HCT116 (cell line): ENCODE measurements at regions not wholly inside any gene's neighbourhood (a gene's known extent, or its start where the extent isn't known, plus 50 kb on each side); places are given as distances from the start of the nearest gene placed in this dataset.

ENCODE experiments used
- ATAC-seq: fragments of 200-7000 bp; cut with Tn5 transposase; 2 replicates; pipeline ENCODE4 v1.9.1; 2020; ENCODE audit warnings: mild to moderate bottlenecking, moderate library complexity
- BruUV-seq: library from RNA; stranded (reverse); fragments of 400-500 nt; replicated peaks from 2 replicates; lab custom pipeline; 2021; lab: Mats Ljungman, UMichigan
- CTCF ChIA-PET: fragments of 300-600 bp; sonication (Branson Sonifier 250); formaldehyde crosslinking; loops from one replicate; lab custom pipeline; 2021; ENCODE audit warnings: antibody characterized with exemption; lab: Charles Lee
- POLR2A ChIA-PET: fragments of 300-600, 350-600 bp; sonication (Branson Sonifier 250); formaldehyde crosslinking; loops from one replicate; lab custom pipeline; 2021; ENCODE audit warnings: antibody characterized with exemption; lab: Charles Lee
- RAD21 ChIA-PET, 2 experiments: fragments of 300-600 bp; sonication (Branson Sonifier 250); formaldehyde crosslinking; loops; one replicate each; lab custom pipeline; 2023; ENCODE audit warnings: low total read pairs in 2 of 2; ENCODE audit not compliant: uncharacterized antibody in 2 of 2, unreplicated experiment in 2 of 2, low non-redundant PET in 1 of 2; lab: Charles Lee
- DNase-seq: peaks from one replicate; pipeline ENCODE4 v3.0.0-alpha.2; 2010; ENCODE audit warnings: low read depth, low spot score
- H2AFZ ChIP-seq: fragments of 200-600 bp; shearing (Covaris generic), sonication (generic); 2 replicates; pipeline ENCODE4 v1.6.1; 2017; ENCODE audit warnings: low read depth, mixed run types, mixed read lengths, antibody characterized with exemption, low read length; ENCODE audit not compliant: poor library complexity, severe bottlenecking
- H3K27ac ChIP-seq: 2 replicates; pipeline ENCODE4 v1.5.1; 2012; ENCODE audit warnings: low read depth, low read length
- H3K27me3 ChIP-seq: fragments of 200-600 bp; sonication (generic); 2 replicates; pipeline ENCODE4 v1.6.1; 2016; ENCODE audit warnings: mixed run types, low read length, mixed read lengths; ENCODE audit not compliant: insufficient read depth
- H3K36me3 ChIP-seq, 2 experiments: fragments of 200-500 bp in 1 of 2; fragments of 200-600 bp in 1 of 2; sonication (Bioruptor generic) in 1 of 2; sonication (generic) in 1 of 2; 2 replicates each; pipeline versions ENCODE4 v1.5.1 to v1.6.1; 2014 to 2016; ENCODE audit warnings: low read length in 2 of 2, inconsistent platforms in 1 of 2, mixed read lengths in 1 of 2, mixed run types in 1 of 2; ENCODE audit not compliant: insufficient read depth in 2 of 2, control insufficient read depth in 1 of 2
- H3K4me1 ChIP-seq, 2 experiments: fragments of 200-600 bp in 1 of 2; sonication (generic) in 1 of 2; 2 replicates each; pipeline versions ENCODE4 v1.5.1 to v1.6.1; 2012 to 2017; ENCODE audit warnings: low read length in 2 of 2, inconsistent platforms in 1 of 2, mild to moderate bottlenecking in 1 of 2, mixed read lengths in 1 of 2, mixed run types in 1 of 2, moderate library complexity in 1 of 2; ENCODE audit not compliant: insufficient read depth in 2 of 2, control insufficient read depth in 1 of 2
- H3K4me2 ChIP-seq: fragments of 200-600 bp; sonication (generic); 2 replicates; pipeline ENCODE4 v1.6.1; 2017; ENCODE audit warnings: mixed run types, low read length, mixed read lengths
- H3K4me3 ChIP-seq, 2 experiments: fragments of 200-600 bp in 1 of 2; sonication (generic) in 1 of 2; replicated peaks in 1 of 2; 2 replicates each; pipeline ENCODE4 v1.5.1; 2011 to 2016; ENCODE audit warnings: low read length in 2 of 2, control low read depth in 1 of 2, low read depth in 1 of 2, mild to moderate bottlenecking in 1 of 2, mixed read lengths in 1 of 2, mixed run types in 1 of 2
- H3K79me2 ChIP-seq: fragments of 200-600 bp; sonication (generic); 2 replicates; pipeline ENCODE4 v1.6.1; 2017; ENCODE audit warnings: mild to moderate bottlenecking, mixed run types, low read length, moderate library complexity, mixed read lengths; ENCODE audit not compliant: insufficient read depth
- H3K9ac ChIP-seq: fragments of 200-600 bp; sonication (generic); 2 replicates; pipeline ENCODE4 v1.6.1; 2016; ENCODE audit warnings: low read length, mixed read lengths
- H3K9me2 ChIP-seq: fragments of 200-600 bp; sonication (generic), shearing (Covaris generic); 2 replicates; pipeline ENCODE4 v1.6.1; 2017; ENCODE audit warnings: mixed run types, mild to moderate bottlenecking, moderate library complexity; ENCODE audit not compliant: insufficient read depth
- H3K9me3 ChIP-seq, 2 experiments: fragments of 200-500 bp in 1 of 2; fragments of 200-600 bp in 1 of 2; sonication (Bioruptor generic) in 1 of 2; sonication (generic) in 1 of 2; 2 replicates each; pipeline ENCODE4 v1.6.1; 2014 to 2017; ENCODE audit warnings: low read length in 2 of 2, mixed read lengths in 2 of 2, inconsistent platforms in 1 of 2, low read depth in 1 of 2, mild to moderate bottlenecking in 1 of 2, mixed run types in 1 of 2, moderate library complexity in 1 of 2; ENCODE audit not compliant: control insufficient read depth in 1 of 2, insufficient read depth in 1 of 2
- H4K20me1 ChIP-seq: fragments of 200-600 bp; sonication (generic), shearing (Covaris generic); 2 replicates; pipeline ENCODE4 v1.6.1; 2017; ENCODE audit warnings: mixed run types, mild to moderate bottlenecking, moderate library complexity; ENCODE audit not compliant: insufficient read depth
- CBX3 ChIP-seq: IDR thresholded peaks from 2 replicates; pipeline ENCODE4 v1.6.1; 2012; ENCODE audit warnings: low read depth
- CEBPB ChIP-seq: IDR thresholded peaks from 2 replicates; pipeline ENCODE4 v1.6.1; 2012; ENCODE audit warnings: low read depth
- ELF1 ChIP-seq: IDR thresholded peaks from 2 replicates; pipeline ENCODE4 v1.6.1; 2012; ENCODE audit warnings: low read depth, borderline replicate concordance
- JUND ChIP-seq: IDR thresholded peaks from 2 replicates; pipeline ENCODE4 v1.6.1; 2012
- POLR2AphosphoS5 ChIP-seq: IDR thresholded peaks from 2 replicates; pipeline ENCODE4 v1.6.1; 2011; ENCODE audit warnings: mild to moderate bottlenecking, low read depth, low read length, moderate library complexity
- RAD21 ChIP-seq: IDR thresholded peaks from 2 replicates; pipeline ENCODE4 v1.6.1; 2012; ENCODE audit warnings: low read depth, mild to moderate bottlenecking
- SP1 ChIP-seq: IDR thresholded peaks from 2 replicates; pipeline ENCODE4 v1.6.1; 2012; ENCODE audit warnings: low read depth
- TCF7L2 ChIP-seq: IDR thresholded peaks from 2 replicates; pipeline ENCODE4 v1.7.0; 2011; ENCODE audit warnings: borderline replicate concordance, inconsistent platforms; ENCODE audit not compliant: insufficient read depth, insufficient read length; ENCODE audit errors: extremely low read depth
- intact Hi-C: fragments of 100-400 bp; cut with micrococcal nuclease; formaldehyde crosslinking; loops from 2 replicates; pipeline ENCODE4 v1.10.0; 2022
- TF ChIP-seq, protein P1 (sequence below): IDR thresholded peaks from 2 replicates; pipeline ENCODE4 v1.6.1; 2012
- TF ChIP-seq, protein P2 (sequence below), 3 experiments: fragments of 200-600 bp in 1 of 3; sonication (generic) in 1 of 3; IDR thresholded peaks in 2 of 3; conservative IDR thresholded peaks in 1 of 3; 2 replicates each; pipeline ENCODE4 v1.5.1; 2012 to 2017; ENCODE audit warnings: low read depth in 2 of 3, low read length in 2 of 3, antibody characterized with exemption in 1 of 3, borderline replicate concordance in 1 of 3, control low read depth in 1 of 3, mild to moderate bottlenecking in 1 of 3, mixed read lengths in 1 of 3, mixed run types in 1 of 3, moderate library complexity in 1 of 3; ENCODE audit not compliant: insufficient read depth in 1 of 3
- TF ChIP-seq, protein P3 (sequence below): IDR thresholded peaks from 2 replicates; pipeline ENCODE4 v1.6.1; 2011; ENCODE audit warnings: mild to moderate bottlenecking, low read length, moderate library complexity; ENCODE audit not compliant: insufficient replicate concordance; ENCODE audit errors: extremely low read depth

DNA sequence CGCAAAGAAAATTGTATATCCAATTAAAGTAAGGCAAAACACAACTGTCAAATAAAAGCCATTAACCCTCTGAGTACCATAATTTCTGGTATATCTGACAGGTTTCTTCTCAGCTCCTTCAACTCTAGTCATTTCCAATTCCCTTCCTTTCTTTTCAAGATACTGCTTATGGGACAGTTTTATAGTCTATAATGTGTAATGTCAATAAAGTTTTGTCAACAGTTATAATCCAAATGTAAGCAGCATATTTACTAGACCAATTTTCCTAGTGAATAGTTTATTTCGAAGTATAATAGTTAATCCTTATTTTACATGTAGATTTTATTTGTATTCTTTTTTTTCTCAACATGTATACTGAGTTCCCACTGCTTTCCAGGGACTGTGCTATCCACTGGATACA is 1081.8 kb downstream of the EPHA7 start:
- BruUV-seq: no TSS peak
- Histone ChIP-seq H2AFZ (no peak overlapping the region), H4K20me1 (no peaks in the 10 kb centered on the region), H3K4me2 (no peak overlapping the region)
- CTCF ChIA-PET: no interaction called here
- no peak for TF ChIP-seq CEBPB
- TF ChIP-seq, protein P1, sequence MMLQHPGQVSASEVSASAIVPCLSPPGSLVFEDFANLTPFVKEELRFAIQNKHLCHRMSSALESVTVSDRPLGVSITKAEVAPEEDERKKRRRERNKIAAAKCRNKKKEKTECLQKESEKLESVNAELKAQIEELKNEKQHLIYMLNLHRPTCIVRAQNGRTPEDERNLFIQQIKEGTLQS: no peak
- no peak for TF ChIP-seq TCF7L2
- no peak for TF ChIP-seq RAD21
- TF ChIP-seq, protein P2, sequence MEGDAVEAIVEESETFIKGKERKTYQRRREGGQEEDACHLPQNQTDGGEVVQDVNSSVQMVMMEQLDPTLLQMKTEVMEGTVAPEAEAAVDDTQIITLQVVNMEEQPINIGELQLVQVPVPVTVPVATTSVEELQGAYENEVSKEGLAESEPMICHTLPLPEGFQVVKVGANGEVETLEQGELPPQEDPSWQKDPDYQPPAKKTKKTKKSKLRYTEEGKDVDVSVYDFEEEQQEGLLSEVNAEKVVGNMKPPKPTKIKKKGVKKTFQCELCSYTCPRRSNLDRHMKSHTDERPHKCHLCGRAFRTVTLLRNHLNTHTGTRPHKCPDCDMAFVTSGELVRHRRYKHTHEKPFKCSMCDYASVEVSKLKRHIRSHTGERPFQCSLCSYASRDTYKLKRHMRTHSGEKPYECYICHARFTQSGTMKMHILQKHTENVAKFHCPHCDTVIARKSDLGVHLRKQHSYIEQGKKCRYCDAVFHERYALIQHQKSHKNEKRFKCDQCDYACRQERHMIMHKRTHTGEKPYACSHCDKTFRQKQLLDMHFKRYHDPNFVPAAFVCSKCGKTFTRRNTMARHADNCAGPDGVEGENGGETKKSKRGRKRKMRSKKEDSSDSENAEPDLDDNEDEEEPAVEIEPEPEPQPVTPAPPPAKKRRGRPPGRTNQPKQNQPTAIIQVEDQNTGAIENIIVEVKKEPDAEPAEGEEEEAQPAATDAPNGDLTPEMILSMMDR (IDR thresholded peaks at IDR 0.05 in 2 of 3, conservative IDR thresholded peaks at IDR 0.05 in 1 of 3; ENCODE audit: borderline replicate concordance in 1 of 3, insufficient read depth in 1 of 3, low read depth in 2 of 3, low read length in 2 of 3): no peak
- TF ChIP-seq CBX3: no peak
- no peak for TF ChIP-seq POLR2AphosphoS5
- no peak for TF ChIP-seq JUND
- TF ChIP-seq, protein P3, sequence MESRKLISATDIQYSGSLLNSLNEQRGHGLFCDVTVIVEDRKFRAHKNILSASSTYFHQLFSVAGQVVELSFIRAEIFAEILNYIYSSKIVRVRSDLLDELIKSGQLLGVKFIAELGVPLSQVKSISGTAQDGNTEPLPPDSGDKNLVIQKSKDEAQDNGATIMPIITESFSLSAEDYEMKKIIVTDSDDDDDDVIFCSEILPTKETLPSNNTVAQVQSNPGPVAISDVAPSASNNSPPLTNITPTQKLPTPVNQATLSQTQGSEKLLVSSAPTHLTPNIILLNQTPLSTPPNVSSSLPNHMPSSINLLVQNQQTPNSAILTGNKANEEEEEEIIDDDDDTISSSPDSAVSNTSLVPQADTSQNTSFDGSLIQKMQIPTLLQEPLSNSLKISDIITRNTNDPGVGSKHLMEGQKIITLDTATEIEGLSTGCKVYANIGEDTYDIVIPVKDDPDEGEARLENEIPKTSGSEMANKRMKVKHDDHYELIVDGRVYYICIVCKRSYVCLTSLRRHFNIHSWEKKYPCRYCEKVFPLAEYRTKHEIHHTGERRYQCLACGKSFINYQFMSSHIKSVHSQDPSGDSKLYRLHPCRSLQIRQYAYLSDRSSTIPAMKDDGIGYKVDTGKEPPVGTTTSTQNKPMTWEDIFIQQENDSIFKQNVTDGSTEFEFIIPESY: no peak
- no peak for TF ChIP-seq SP1
- TF ChIP-seq ELF1: no peak
- TF ChIP-seq, all 23 proteins: peak for 0
- Histone ChIP-seq H3K27me3 (no peaks in the 10 kb centered on the region), H3K79me2 (no peaks in the 10 kb centered on the region), H3K36me3 (no peaks in the 10 kb centered on the region), H3K9me2 (no peaks in the 10 kb centered on the region), H3K27ac (no peak overlapping the region), H3K4me3 (no peak overlapping the region), H3K9ac (no peak overlapping the region), H3K9me3 (peaks cover 4 to 29% of the 10 kb centered on the region in 2 experiments; a peak in 3 of 4 replicates), H3K4me1 (no peaks in the 10 kb centered on the region)
- DNase-seq (no peak), ATAC-seq (no peak)
- ChIA-PET POLR2A (no interaction called here), RAD21 (no interaction called here)
- intact Hi-C loops: no loop called here
